Dermis microvascular lymphatic vessel endothelial cell (primary cell): ENCODE measurements at regions not wholly inside any gene's neighbourhood (a gene's known extent, or its start where the extent isn't known, plus 50 kb on each side); places are given as distances from the start of the nearest gene placed in this dataset.
"Not testable (repeated sequence)": the region's sequence is repeated elsewhere in the genome, so short reads cannot be mapped to it uniquely, and the experiment has no call there.

Experiments
- DNase-seq, 2 donors: peaks; one replicate each; pipeline versions ENCODE4 v3.0.0 to v3.0.0-alpha.2; 2010; ENCODE audit warnings: low read depth in 2 of 2

DNA sequence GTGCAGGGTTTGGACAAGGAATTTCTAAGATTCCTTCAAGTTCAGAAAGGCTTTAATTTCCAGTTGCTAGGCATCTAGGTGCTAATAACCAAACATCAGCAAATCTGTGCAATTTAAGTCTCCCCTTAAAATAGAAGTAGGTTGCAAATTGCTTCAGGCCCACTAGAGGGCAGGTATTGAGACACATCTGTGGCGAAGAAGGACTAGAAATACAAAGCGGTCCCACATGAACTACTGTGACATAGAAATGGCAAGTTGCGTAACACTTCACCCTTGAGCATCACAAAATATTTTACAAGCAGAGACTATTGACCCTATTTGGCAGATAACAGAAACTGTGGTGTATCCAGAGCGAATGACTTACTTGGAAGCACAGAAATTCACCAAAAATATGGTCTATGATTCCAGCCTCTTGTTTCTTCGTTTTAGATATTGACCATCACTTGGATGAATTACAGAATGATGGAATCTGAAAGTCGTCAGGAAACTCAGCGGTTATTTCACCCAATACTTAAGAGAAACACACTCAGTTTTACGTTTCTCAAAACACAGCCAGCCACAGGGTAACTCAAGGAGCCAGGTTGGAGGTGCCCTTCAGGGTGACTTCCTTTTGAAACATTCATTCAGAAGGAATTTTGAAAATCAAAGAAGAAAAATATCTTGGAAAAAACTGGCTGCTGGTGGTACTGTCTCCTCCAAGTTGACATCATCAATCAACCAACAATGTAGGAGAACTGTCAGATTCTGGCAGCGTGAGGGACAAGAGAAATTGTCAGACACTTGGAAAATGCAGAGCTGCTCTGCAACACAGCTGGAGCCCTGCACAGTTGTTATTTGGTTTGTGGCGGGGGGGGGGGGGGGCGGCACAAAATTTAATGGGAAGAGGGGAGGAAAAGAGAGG, 256.3 kb upstream of the MINDY3 start:
- peak; percentile 38 to 51 for DNase-seq

DNA sequence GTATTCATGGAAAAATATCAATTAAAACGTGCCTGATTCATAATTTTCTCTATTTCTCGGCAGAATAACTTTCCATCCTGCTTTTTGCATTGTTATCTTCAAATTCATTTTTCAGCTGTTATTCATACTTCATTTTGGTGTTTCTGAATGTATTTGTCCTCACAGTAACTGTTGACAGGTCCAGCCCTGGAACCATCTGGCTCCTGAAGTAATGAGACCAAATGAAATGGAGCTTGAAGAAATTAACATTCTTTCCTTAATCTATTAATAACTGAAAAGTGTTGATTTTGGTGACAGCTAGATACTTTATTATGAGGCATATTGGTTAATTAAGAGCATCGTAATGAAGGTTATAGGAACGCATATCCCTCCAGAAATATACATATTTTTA, 257.0 kb upstream of the MINDY3 start:
- DNase-seq: no peak

DNA sequence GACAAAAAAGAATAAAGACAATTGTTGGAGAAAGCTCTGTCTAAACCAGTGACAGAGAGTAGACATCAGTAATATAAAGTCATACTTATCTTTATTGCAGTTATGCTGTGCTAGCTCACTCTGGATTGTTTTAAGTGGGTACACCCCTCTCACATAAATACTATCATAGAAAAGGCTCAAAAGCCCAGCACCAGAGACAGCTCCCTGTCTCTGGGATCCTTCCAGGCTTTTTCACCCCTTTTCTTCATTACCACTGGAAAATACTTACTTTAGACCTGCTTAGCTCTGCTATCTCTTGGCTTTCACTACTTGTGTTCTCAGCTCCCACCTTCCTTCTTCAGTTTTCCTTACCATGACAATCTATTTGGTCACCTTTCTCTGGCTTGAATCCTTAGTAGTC, 259.1 kb upstream of the MINDY3 start:
- no peak for DNase-seq

DNA sequence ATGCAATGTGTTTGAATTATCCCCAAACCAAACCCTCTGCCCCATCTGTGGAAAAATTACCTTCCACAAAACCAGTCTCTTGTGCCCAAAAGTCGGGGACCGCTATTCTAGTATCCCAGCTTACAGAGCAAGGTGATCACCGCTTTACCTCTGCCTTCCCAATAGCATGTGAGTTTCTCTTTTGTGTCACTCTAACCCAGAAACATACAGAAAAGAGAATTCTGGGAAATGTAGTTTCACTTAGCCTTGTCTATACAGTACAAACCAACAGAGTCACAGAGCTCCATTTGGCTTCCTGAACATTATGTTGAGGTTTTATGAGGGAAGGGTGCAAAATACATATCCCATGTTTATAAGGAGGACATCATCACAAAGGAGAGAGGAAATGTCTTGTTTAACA, 260.3 kb upstream of the MINDY3 start:
- DNase-seq: no peak

DNA sequence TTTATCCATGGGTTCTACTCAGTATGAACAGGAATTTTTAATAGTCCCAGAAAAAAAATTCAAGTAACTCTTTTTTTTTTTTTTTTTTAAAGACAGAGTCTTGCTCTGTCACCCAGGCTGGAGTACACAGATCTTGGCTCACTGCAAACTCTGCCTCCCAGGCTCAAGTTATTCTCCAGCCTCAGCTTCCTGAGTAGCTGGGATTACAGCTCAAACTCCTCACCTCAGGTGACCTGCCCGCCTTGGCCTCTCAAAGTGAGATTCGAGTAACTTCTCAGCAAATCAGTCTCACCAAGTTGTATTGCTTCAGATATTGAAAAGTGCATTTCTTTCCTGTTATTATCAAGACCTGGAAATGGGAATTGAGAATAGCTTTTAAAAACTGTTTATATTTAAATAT, 281.2 kb upstream of the MINDY3 start:
- no peak for DNase-seq

DNA sequence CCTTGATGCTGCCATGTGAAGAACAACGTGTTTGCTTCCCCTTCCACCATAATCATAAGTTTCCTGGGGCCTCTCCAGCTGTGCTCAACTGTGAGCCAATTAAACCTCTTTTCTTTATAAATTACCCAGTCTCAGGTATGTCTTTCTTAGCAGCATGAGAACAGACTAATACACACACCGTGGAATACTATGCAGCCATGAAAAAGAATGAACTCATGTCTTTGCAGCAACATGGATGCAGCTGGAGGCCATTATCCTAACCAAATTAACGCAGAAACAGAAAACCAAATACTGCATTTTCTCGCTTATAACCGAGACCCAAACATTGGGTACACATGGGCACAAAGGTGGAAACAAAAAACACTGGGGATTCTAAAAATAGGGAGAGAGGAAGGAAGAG, 286.7 kb upstream of the MINDY3 start:
- DNase-seq: no peak

DNA sequence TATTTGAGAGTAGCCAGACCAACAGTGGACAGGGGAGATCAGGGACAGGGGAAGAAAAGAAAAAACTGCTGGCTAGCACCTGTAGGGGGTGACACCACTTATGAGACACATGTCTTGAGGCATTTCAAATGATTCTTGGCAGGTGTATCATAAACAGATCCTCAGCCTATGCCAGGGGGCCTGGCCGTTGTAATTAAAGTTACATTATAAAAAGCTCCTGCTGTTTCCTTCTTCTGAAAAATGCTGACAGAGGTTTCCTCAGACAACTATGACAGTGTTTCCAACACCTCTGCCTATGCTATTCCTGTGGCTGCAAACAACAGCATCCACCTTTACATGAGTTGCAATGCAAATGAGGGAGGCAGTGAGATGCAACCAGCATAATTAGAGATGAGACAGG, 281.0 kb upstream of the PTER start:
- DNase-seq: no peak

DNA sequence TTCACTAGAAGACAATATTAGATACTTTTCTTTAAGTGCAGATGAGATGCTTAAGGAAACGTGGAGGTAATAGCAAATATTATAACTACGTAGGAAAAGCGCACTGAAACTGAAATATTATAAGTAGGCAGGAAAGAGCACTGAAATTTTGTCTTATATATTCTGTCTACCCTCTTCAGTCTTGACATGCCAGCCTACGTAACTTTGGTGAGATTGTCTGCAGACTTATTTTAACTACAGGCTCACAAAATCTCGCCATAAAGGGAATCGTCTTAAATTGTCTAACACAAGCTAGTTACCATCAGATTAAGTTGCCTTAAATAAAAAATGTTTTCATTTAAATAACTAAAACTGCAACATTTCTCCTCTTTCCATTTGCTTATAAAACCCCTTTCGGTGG, 280.1 kb upstream of the PTER start:
- DNase-seq: no peak

DNA sequence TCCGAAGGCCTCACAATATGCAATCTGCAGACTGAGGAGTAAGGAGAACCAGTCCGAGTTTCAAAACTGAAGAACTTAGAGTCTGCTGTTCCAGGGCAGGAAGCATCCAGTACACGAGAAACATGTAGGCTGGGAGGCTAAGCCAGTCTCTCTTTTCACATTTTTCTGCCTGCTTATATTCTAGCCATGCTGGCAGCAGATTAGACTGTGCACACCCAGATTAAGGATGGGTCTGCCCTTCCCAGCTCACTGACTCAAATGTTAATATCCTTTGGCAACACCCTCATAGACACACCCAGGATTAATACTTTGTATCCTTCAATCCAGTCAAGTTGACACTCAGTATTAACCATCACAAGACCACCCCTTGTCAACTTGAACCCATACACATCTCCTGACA, 271.7 kb upstream of the PTER start:
- not testable (repeated sequence) for DNase-seq

DNA sequence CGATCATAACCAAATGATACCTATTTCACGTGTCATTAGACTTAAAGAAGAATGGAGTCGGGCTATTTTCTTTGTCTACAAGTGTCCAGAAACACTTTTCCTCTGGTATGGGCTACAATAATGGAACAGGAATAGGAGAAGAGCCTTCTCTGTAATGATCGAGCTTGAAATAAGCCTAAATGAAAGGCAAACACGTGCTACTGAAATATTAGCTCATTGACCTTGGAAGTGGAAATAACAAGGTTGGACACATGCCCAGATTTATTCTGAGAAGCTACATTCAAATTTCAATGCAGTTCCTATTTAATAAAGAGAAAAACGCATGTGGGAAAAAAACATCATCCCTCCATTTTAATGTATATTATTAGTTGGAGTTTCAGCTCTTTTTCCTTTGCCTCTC, 254.7 kb upstream of the PTER start:
- DNase-seq: no peak

DNA sequence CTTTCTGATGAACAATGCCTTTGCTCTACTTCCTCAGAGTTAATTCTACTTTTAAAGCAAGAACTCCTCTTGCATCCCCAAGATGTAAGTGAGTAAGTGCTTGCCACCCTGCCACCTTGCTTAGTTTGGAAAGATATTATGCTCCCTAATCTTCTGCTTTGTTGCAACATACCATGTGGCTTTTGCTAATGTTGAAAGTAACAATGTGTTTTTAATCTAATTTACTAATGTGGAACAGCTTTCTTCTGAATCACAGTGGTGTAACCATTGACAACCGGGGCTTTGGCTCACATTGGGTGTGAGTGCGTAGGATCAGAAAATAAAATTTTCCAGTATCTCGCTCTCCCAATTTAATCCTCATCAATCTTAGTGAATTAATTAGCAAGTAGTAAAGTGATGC, 254.1 kb upstream of the PTER start:
- DNase-seq: no peak

DNA sequence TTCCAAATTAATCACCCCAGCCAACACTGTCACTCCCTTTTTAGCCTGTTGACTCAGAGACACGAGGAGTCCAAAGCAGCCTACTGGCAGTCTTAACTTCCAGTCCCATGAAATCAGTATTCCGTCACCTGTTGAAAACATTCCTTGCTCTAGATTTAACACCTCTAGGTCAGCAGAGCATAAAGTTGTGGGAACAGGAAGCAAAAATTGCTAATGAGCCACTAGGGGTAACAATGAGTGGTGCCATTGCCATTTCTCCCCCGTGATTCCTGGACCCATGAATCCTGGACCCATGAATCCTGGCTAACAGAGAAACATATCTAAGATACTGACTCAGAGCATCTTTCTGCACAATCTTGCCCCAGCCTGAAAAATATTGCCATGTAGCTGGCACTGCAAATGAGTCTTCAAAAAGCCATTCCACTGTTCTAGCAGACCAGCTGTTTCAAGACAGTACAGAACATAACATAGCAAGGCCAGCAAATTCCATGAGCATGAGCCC, 252.7 kb upstream of the PTER start:
- DNase-seq: no peak

DNA sequence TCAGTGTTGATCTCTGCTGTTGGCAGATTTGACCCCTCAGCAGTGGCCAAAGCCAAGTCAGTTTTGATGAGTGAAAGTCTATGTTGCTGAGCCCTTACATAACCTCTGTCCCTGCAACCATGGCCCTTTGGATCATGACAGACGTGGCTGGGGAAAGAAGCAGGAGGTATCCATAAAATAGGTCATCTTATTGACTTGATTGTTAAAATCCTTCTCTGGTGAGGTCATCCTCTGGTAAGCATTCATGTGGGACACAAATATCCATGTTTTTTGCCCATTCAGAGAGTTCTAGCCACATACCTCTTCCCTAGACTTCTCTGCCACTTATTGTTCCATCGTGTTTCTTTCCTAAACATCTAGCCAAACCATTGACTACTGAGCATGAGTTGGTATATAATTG, 251.9 kb upstream of the PTER start:
- no peak for DNase-seq

DNA sequence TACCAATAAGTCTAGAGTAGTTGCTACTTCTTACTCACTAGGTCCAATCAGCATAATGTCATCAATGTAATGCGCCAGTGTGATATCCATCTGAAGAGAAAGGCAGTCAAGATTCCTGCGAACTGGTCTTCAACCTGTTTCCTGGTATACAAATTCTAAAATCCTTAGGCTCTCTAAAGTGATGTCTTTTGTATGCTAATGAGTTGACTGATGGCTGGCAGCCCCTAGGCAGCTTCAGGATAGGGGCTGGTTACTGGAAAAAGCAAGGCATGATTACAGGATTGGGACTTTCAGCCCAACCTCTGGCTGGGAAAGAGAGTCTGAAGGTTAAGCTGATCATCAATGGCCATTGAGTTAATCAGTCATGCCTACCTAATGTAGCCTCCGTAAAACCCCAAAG, 250.2 kb upstream of the PTER start:
- DNase-seq: no peak

DNA sequence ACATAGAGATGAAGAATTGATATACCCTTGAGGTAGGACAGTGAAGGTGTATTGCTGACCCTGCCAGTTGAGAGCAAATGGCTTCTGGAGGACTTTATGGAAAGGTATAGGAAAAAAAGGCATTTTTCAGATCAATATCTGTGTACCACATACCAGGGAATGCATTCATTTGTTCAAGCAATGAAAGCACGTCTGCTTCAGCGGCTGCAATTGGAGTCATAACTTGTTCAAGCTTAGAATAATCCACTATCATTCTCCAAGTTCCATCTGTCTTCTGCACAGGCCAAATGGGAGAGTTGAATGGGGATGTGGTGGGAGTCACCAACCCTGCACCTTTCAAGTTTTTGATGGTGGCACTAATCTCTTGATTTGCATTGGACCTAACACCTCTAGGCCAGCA, 249.6 kb upstream of the PTER start:
- DNase-seq: no peak

DNA sequence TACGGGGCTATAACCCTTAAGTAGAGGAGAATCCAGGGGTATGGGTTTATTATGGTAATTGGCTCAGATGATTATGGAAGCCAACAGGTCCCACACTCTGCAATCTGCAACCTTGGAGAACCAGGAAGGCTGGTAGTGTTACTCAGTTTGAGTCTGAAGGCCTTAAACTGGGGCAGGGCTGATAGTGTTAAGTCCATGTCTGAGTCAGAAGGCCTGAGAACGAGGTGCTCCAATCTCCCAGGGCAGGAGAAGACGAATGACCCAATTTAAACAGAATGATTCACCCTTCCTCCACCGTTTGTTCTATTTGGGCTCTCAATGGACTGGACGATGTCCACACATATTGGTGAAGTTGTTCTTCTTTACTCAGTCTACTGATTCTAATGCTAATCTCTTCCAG, 244.5 kb upstream of the PTER start:
- DNase-seq: no peak

DNA sequence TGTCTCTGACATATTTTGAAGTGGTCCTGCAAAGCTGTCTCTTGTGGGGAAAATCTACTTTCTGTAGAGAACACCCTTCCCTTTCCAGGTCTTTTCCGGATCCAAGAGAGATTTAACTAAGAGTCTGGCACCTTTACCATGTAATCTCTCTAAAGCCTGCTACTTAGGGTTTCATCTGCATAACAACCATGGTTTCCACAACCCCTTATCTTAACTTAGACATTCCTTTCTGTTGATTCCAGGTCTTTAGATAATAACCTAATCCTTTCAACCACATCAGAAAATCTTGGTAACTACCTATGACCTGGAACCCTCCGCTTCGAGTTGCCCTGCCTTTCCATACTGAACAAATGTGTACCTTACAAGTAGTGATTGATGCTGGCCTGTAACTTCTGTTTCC, 243.6 kb upstream of the PTER start:
- DNase-seq: no peak

DNA sequence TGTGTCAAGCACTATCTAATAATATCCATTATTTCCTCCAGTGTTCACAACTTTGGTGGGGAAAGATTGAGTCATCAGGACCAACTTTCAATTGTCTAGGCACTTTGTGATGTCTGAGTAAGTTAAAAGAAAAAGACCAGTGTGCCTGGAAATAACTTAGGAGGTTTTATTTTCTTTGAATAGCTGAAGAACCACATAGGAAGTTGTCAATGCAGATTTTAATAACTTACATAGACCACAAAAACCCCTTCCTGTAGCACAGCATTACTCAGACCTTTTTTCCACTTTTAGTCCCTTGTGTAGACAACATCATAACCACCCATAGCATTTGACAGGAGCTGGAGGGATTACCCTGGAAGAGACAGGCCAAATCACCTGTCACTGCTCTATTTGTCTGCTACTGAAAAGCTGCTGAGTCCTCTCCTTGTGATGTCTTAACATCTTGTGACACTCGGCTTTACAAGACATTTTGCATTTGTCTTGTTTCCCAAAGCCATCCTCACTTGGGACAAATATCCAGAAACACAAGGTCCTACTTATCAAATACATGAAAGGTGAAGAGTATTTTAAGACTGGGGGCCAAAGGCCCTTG, 241.5 kb upstream of the PTER start:
- no peak for DNase-seq

DNA sequence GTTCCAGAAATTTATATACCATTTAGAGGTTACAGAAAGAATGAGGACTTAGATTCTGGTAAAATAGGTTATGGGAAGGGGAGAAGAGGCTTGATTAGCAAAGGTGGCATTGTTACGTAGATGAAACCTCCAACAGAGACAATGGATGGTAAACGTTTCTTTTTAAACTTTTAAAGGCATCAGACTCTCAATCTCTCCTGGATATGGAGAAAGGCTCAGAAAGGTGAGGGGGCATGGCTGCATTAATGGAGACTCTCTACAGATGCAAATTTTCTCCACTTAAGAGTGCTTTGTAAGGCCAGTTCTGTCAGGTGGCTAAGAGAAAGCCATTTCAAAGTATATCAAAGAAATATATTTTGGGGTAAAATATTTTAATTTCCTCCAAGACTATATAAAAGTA, 240.9 kb upstream of the PTER start:
- DNase-seq: no peak

DNA sequence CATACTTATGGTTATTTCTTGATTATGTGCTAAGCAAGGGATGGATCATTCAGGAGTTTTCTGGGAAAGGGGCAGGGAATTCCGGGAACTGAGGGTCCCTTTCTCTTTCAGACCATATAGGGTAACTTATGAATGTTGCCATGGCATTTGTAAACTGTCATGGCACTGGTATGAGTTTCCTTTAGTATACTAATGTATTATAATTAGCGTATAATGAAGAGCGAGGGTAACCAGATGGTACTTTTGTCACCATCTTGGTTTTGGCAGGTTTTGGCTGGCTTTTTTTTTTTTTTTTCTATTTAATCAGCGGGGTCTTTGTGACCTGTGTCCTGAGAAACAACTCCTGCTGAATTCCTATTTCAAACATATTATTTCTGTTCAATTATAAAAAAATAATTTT, 237.6 kb upstream of the PTER start:
- no peak for DNase-seq

DNA sequence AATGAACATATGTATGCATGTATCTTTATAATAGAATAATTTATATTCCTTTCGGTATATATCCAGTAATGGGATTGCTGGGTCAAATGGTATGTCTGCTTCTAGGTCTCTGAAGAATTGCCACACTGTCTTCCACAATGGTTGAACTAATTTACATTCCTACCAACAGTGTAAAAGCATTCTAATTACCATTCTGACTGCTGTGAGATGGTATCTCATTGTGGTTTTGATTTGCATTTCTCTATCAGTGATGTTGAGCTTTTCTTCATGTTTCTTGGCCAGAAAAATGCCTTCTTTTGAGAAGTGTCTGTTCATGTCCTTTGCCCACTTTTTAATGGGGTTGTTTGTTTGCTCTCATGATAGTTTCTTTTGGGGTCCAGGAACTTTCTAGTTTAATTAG, 213.2 kb upstream of the PTER start:
- DNase-seq: not testable (repeated sequence)

DNA sequence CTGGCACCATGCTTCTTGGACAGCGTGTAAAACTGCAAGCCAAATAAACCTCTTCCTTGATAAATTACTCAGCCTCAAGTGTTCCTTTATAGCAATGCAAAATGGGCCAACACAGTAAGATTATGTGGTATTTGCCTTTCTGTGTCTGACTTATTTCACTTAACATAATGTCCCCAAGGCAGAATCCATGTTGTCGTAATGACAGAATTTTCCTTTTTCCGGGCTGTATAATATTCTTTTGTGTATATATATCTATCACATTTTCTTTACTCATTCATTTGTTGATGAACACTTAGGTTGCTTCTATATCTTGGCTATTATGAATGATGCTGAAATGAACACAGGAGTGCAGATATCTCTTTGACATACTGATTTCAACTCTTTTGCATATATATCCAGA, 209.1 kb upstream of the PTER start:
- no peak for DNase-seq

DNA sequence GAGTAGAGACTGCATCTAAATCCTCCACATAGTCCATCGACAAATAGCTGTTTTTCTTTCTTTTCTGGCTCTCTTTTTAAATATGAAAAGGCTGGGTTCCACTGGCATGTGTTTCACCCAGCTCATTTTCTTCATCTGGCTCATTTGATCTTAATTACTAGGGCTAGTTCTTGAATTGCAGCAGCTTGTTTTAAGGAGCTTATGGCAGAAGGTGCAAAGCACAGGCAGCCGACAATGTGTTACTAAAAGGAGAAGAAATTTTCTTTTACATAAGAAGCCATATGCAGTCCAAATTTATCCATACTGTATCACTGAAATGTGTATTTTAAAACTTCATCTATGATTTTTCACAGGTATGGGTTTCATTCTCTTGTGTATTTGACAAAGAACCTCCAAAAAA, 205.6 kb upstream of the PTER start:
- DNase-seq: no peak
